ENCODE measurements at regions not wholly inside any gene's neighbourhood (a gene's known extent, or its start where the extent isn't known, plus 50 kb on each side); places are given as distances from the start of the nearest gene placed in this dataset.

DNA sequence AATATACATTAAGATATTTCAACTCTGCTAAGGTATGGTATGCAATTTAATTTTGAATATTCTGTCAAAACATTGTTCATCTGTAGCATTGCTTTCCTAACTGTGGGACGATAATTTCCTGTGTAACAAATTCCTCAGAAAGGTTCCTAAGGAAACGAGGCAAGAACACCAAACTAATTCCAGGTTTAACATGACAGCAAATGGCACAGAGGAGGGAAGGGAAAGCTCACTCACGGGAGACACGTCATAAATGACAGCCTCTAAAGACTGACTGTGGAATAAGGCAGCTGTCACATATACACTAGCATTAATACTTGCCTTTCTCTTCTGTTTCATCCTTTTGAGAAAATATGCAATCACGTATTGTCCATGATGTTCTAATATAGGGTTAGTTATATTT, 380.6 kb downstream of the LIG4 start:
- TF ChIP-seq CTCF (IDR thresholded peaks at IDR 0.05; ENCODE audit: insufficient read depth, low read depth, low read length, missing control alignments) = no peak
- no peak for DNase-seq (ENCODE audit: low read depth)
- H3K4me3 ChIP-seq (ENCODE audit: low read length) = no peak overlapping the region

- DNase-seq (ENCODE audit: low read depth) = peak; percentile 21
- TF ChIP-seq CTCF (IDR thresholded peaks at IDR 0.05; ENCODE audit: insufficient read depth, low read depth, low read length, missing control alignments) = no peak
- no peak overlapping the region for H3K4me3 ChIP-seq (ENCODE audit: low read length)
Observed at GRCh38 chr13:107834281-107834680, 381.1 kb downstream of the LIG4 start.

DNA sequence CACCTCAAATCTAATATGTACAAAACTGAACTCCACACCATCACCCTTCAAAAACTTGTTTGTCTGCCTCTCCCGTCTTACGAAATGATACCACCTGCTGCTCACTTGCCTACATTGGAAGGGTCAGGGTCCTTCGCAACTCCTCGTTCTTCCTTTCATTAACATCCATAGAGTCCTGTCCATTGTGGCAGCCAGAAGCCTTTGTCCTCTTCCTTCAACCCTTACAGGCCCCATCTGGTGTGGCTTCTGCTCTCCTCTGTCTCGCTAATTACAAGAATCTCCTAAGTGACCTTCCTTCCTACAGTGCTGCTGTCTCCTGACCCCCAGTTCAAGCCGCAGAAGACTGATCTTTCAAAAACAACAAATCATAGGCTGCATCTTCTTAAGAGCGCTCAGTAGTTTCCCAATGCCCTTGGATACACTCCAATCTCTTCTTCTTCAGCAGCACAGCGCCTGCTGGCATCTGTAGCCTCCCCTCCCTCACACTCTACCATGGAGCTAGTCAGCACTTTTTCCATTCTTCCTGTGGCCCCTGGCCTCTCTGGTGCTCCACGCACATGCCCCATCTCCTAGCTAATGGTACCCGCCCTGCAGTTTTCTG, 382.7 kb downstream of the LIG4 start:
- H3K4me3 ChIP-seq (ENCODE audit: low read length) = no peak overlapping the region
- no peak for TF ChIP-seq CTCF (IDR thresholded peaks at IDR 0.05; ENCODE audit: insufficient read depth, low read depth, low read length, missing control alignments)
- no peak for DNase-seq (ENCODE audit: low read depth)

DNA sequence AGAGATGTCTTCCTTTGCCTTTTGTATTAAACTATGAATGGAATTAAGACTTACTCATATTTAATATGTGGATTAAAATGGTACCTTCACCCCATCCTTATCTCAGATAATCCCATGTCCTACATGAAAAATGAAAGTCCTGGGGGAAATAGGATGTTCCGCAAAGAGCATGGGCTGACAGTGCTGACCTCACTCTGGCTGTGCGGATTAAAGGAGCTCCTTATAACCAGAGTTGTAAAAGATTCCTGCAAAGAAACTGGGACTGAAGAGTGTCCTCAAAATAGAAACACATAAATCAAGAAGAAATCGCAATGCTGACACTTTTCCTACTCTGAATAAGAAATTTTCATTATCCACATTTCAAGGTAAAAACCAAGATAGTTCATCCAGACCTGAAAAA, 384.5 kb downstream of the LIG4 start:
- H3K4me3 ChIP-seq (ENCODE audit: low read length) = no peak overlapping the region
- TF ChIP-seq CTCF (IDR thresholded peaks at IDR 0.05; ENCODE audit: insufficient read depth, low read depth, low read length, missing control alignments) = no peak
- no peak for DNase-seq (ENCODE audit: low read depth)

GRCh38 chr13:107827840-107828549, 387.3 kb downstream of the LIG4 start:
- TF ChIP-seq CTCF (IDR thresholded peaks at IDR 0.05; ENCODE audit: insufficient read depth, low read depth, low read length, missing control alignments) = no peak
- no peak overlapping the region for H3K4me3 ChIP-seq (ENCODE audit: low read length)
- DNase-seq (ENCODE audit: low read depth) = no peak

DNA sequence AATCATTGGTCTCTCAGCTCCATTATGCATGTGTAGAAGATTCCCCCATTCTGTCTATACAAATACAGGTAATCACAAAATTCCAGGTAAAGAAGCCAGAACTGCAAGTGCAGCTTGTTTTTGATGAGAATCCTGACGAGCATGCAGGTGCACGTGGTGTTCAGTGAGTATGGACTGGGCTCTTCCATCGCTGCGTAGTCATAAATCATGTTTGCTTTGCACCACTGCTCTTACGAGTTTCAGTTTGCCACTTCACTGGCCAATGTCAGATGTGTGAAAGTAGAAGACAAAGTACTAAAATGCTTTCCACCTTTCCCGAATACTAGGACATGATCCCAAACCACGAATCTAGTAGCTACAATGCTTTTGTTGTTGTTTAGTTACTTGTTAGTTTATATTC, 390.7 kb downstream of the LIG4 start:
- no peak overlapping the region for H3K4me3 ChIP-seq (ENCODE audit: low read length)
- no peak for TF ChIP-seq CTCF (IDR thresholded peaks at IDR 0.05; ENCODE audit: insufficient read depth, low read depth, low read length, missing control alignments)
- DNase-seq (ENCODE audit: low read depth) = no peak

DNA sequence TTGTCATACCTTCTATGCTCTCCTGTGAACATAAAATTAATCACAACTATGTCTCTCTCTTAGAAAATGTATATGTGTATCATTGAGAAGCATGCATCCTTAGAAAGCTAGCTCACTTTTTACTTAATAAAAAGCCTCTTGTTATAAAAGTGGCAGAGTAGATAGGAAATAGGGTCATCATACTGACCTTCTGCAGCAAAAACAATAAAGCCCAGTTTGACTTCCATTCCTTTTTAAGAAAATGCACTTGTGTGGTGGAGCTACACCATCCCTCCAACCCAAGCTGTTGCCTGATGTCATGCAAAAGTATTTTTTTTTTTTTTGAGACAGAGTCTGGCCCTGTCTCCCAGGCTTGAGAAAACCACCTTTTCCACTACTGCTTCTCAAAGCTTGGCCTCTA, 393.3 kb downstream of the LIG4 start:
- DNase-seq (ENCODE audit: low read depth) = no peak
- no peak overlapping the region for H3K4me3 ChIP-seq (ENCODE audit: low read length)
- TF ChIP-seq CTCF (IDR thresholded peaks at IDR 0.05; ENCODE audit: insufficient read depth, low read depth, low read length, missing control alignments) = no peak
